CD1c-positive myeloid dendritic cell (primary cell): ENCODE measurements at regions not wholly inside any gene's neighbourhood (a gene's known extent, or its start where the extent isn't known, plus 50 kb on each side); places are given as distances from the start of the nearest gene placed in this dataset.

ENCODE experiments used
- DNase-seq: peaks from one replicate; pipeline ENCODE4 v3.0.0-alpha.2; 2016; ENCODE audit errors: extremely low spot score

GRCh38 chr11:113554526-113554925 is 79.3 kb upstream of the DRD2 start:
- no peak for DNase-seq

GRCh38 chr11:113553915-113554314 is 78.7 kb upstream of the DRD2 start:
- DNase-seq = no peak

GRCh38 chr11:113553235-113553634 is 78.0 kb upstream of the DRD2 start:
- no peak for DNase-seq

- no peak for DNase-seq
These were observed 77.1 kb upstream of the DRD2 start for GRCh38 chr11:113552271-113552670.

- DNase-seq = peak; percentile 78
These were observed 76.4 kb upstream of the DRD2 start for GRCh38 chr11:113551645-113552044.

GRCh38 chr11:113549611-113550578 is 74.7 kb upstream of the DRD2 start:
- peak; percentile 71 for DNase-seq

- no peak for DNase-seq
These were observed 73.9 kb upstream of the DRD2 start for GRCh38 chr11:113549061-113549460.

GRCh38 chr11:113547739-113548138 is 72.5 kb upstream of the DRD2 start:
- no peak for DNase-seq

- no peak for DNase-seq
These were observed 71.7 kb upstream of the DRD2 start for GRCh38 chr11:113546757-113547507.

GRCh38 chr11:113542420-113542819 is 67.2 kb upstream of the DRD2 start:
- no peak for DNase-seq

- no peak for DNase-seq
These were observed 65.5 kb upstream of the DRD2 start for GRCh38 chr11:113540416-113541330.

- no peak for DNase-seq
These were observed 63.5 kb upstream of the DRD2 start for GRCh38 chr11:113538451-113539412.

GRCh38 chr11:113534625-113535024 is 59.4 kb upstream of the DRD2 start:
- no peak for DNase-seq

GRCh38 chr11:113533425-113533698 is 58.2 kb upstream of the DRD2 start:
- no peak for DNase-seq

GRCh38 chr11:113532697-113533424 is 57.7 kb upstream of the DRD2 start:
- DNase-seq = peak; percentile 72

- no peak for DNase-seq
These were observed 56.6 kb upstream of the DRD2 start for GRCh38 chr11:113531575-113532451.

- no peak for DNase-seq
These were observed 55.9 kb upstream of the DRD2 start for GRCh38 chr11:113531083-113531482.

GRCh38 chr11:113529606-113530005 is 54.4 kb upstream of the DRD2 start:
- DNase-seq = no peak

- DNase-seq = no peak
These were observed 53.8 kb upstream of the DRD2 start for GRCh38 chr11:113528982-113529381.
